HPDE6-E6E7 (cell line): ENCODE measurements at regions not wholly inside any gene's neighbourhood (a gene's known extent, or its start where the extent isn't known, plus 50 kb on each side); places are given as distances from the start of the nearest gene placed in this dataset.

Experiments
- DNase-seq: peaks from one replicate; pipeline ENCODE4 v3.0.0; 2011; ENCODE audit warnings: missing footprints; ENCODE audit errors: extremely low spot score

GRCh38 chr1:22245726-22246125 lies 102.8 kb upstream of the WNT4 start:
- DNase-seq = no peak

GRCh38 chr1:22246755-22247480 lies 104.0 kb upstream of the WNT4 start:
- DNase-seq = no peak

- no peak for DNase-seq
Observed at GRCh38 chr1:22247527-22248245, 104.8 kb upstream of the WNT4 start.

GRCh38 chr1:22248746-22249145 lies 105.8 kb upstream of the WNT4 start:
- no peak for DNase-seq

- no peak for DNase-seq
Observed at GRCh38 chr1:22249928-22250680, 107.2 kb upstream of the WNT4 start.

- DNase-seq = no peak
Observed at GRCh38 chr1:22250724-22251123, 107.8 kb upstream of the WNT4 start.

GRCh38 chr1:22252251-22252650 lies 109.4 kb upstream of the WNT4 start:
- DNase-seq = no peak

- no peak for DNase-seq
Observed at GRCh38 chr1:22253012-22253790, 110.3 kb upstream of the WNT4 start.

- no peak for DNase-seq
Observed at GRCh38 chr1:22254756-22255155, 111.9 kb upstream of the WNT4 start.

- DNase-seq = no peak
Observed at GRCh38 chr1:22255341-22256212, 112.7 kb upstream of the WNT4 start.

- no peak for DNase-seq
Observed at GRCh38 chr1:22256213-22256512, 113.3 kb upstream of the WNT4 start.

GRCh38 chr1:22257290-22258275 lies 114.7 kb upstream of the WNT4 start:
- no peak for DNase-seq

- no peak for DNase-seq
Observed at GRCh38 chr1:22258698-22259097, 115.8 kb upstream of the WNT4 start.

GRCh38 chr1:22259551-22260282 lies 116.8 kb upstream of the WNT4 start:
- no peak for DNase-seq

GRCh38 chr1:22260860-22261432 lies 118.0 kb upstream of the WNT4 start:
- no peak for DNase-seq

GRCh38 chr1:22261580-22261979 lies 118.7 kb upstream of the WNT4 start:
- DNase-seq = no peak

- no peak for DNase-seq
Observed at GRCh38 chr1:22262583-22262982, 119.7 kb upstream of the WNT4 start.

GRCh38 chr1:22263359-22263758 lies 120.5 kb upstream of the WNT4 start:
- no peak for DNase-seq
